ENCODE measurements at regions not wholly inside any gene's neighbourhood (a gene's known extent, or its start where the extent isn't known, plus 50 kb on each side); places are given as distances from the start of the nearest gene placed in this dataset.

DNA sequence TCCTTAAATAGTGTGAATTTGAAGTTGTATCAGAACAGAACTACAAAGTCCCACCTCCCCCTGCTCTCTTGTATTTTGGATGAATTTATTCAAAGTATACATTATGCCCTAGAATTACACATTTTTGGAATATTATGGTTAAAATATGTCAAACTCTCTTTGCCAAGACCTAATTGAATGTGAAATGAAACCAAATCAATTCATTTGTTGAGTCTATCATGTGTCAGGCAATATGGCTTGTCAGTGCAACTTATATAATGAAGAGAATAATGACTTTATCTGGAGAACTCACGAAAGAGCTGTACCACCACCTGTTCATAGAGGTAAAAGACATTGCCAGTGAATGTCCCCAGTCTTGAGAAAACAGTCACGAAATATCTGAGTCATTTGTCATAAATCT, 106.8 kb downstream of the TUSC1 start:
- H3K36me3 Mint-ChIP-seq (ENCODE audit: low read depth) = no peaks in the 10 kb centered on the region
- TF ChIP-seq, protein P1, sequence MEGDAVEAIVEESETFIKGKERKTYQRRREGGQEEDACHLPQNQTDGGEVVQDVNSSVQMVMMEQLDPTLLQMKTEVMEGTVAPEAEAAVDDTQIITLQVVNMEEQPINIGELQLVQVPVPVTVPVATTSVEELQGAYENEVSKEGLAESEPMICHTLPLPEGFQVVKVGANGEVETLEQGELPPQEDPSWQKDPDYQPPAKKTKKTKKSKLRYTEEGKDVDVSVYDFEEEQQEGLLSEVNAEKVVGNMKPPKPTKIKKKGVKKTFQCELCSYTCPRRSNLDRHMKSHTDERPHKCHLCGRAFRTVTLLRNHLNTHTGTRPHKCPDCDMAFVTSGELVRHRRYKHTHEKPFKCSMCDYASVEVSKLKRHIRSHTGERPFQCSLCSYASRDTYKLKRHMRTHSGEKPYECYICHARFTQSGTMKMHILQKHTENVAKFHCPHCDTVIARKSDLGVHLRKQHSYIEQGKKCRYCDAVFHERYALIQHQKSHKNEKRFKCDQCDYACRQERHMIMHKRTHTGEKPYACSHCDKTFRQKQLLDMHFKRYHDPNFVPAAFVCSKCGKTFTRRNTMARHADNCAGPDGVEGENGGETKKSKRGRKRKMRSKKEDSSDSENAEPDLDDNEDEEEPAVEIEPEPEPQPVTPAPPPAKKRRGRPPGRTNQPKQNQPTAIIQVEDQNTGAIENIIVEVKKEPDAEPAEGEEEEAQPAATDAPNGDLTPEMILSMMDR (IDR thresholded peaks at IDR 0.05) = no peak
- no peaks in the 10 kb centered on the region for H3K27me3 Mint-ChIP-seq (ENCODE audit: low read depth, poor library complexity)
- H3K4me1 Mint-ChIP-seq = no peaks in the 10 kb centered on the region
- no peak overlapping the region for H3K27ac Mint-ChIP-seq
- DNase-seq = no peak
- no peak overlapping the region for H3K4me3 Mint-ChIP-seq
- no peaks in the 10 kb centered on the region for H3K9me3 Mint-ChIP-seq

DNA sequence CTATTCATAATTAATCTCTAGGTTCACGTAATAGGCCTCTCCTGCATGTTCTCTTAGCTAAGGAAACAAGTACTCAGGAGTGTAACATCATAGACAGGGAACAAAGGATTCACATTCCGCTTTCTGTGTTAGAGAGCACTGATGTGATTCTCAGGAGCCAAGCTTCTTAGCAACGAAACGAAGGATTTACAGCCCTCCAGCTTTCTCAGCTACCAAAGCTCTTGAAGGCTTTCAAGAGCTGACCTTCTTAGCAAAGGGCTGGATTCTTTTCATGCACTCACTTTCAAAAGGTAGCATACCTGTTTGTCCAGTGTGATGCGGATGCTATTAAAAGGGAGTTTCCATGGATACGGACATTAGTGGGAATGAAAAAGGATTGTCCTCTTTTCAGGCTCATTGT, 107.4 kb downstream of the TUSC1 start:
- TF ChIP-seq, protein P1 (IDR thresholded peaks at IDR 0.05) = no peak
- Mint-ChIP-seq H3K4me3 (no peak overlapping the region), H3K9me3 (no peaks in the 10 kb centered on the region), H3K36me3 (ENCODE audit: low read depth) (no peaks in the 10 kb centered on the region), H3K27me3 (ENCODE audit: low read depth, poor library complexity) (no peaks in the 10 kb centered on the region), H3K27ac (no peak overlapping the region), H3K4me1 (no peaks in the 10 kb centered on the region)
- no peak for DNase-seq

DNA sequence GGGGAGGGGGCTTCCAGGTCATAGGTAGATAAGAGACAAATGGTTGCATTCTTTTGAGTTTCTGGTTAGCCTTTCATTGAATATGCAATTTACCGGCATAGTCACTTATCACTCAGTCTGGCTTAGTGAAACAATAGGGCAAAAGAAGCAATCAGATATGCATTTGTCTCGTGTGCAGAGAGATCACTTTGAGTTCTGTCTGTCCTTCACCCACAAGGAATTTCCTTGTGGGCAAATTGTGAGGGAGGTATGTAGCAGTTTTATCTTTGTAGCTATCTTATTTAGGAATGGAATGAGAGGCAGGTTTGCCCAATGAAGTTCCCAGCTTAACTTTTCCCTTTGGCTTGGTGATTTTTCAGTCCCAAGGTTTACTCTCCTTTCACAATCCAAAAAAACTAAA, 116.1 kb downstream of the TUSC1 start:
- no peak for DNase-seq
- Mint-ChIP-seq H3K27me3 (ENCODE audit: low read depth, poor library complexity) (no peaks in the 10 kb centered on the region), H3K27ac (no peak overlapping the region), H3K4me1 (no peaks in the 10 kb centered on the region), H3K36me3 (ENCODE audit: low read depth) (no peaks in the 10 kb centered on the region), H3K9me3 (no peaks in the 10 kb centered on the region), H3K4me3 (no peak overlapping the region)
- TF ChIP-seq, protein P1 (IDR thresholded peaks at IDR 0.05) = no peak

DNA sequence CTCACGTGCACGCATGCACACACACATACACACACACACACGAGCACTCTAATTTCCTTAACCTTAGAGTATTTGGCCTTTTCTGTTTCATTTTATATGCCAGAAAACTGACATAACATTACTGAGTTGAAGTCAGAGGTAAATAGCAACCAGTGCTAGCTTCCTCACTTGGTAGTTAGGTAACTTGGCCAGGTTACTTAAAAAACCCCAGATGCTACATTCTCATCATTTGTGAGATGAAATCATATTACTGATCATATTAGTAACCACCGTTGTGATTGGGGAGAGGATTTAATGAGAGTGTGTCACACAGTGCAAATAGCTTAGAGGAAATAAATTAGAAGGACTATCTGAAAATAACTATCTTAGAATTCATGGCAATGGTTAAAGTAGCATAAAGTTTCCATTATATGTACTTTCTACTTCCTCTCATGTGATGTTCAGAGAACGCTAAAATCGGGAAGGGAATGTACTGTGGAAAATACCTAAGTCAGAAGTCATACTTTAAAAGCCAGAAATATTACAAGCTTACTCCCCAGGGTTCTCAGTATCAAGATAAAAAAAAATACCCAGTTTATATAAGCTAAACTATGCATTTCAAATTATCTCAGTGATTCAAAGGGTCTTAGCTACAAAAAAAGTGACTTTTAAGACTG, 120.5 kb downstream of the TUSC1 start:
- Mint-ChIP-seq H3K36me3 (ENCODE audit: low read depth) (no peaks in the 10 kb centered on the region), H3K27me3 (ENCODE audit: low read depth, poor library complexity) (no peaks in the 10 kb centered on the region), H3K4me3 (no peak overlapping the region), H3K9me3 (no peaks in the 10 kb centered on the region), H3K27ac (no peak overlapping the region), H3K4me1 (no peaks in the 10 kb centered on the region)
- no peak for DNase-seq
- TF ChIP-seq, protein P1 (IDR thresholded peaks at IDR 0.05) = no peak

DNA sequence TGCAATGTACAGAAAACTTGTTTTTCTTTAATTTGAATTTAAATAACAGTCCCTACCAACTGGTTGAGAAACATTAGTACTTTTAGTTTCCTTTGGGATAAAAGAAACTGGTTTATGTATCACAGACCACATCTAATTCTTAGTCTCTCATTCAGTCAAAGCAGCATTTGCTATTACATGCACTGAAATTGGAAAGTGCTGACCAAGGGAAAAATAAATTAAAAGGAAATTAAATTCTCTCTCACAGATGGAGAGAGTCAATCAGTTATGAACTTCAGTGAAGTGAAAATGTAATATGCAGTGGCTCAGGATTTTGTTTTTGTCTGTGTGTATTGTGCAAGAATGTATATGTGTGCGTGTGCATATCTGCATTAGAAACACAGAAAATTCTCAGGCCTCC, 121.7 kb downstream of the TUSC1 start:
- H3K9me3 Mint-ChIP-seq = no peaks in the 10 kb centered on the region
- H3K27me3 Mint-ChIP-seq (ENCODE audit: low read depth, poor library complexity) = no peaks in the 10 kb centered on the region
- no peak overlapping the region for H3K4me3 Mint-ChIP-seq
- H3K36me3 Mint-ChIP-seq (ENCODE audit: low read depth) = no peaks in the 10 kb centered on the region
- H3K27ac Mint-ChIP-seq = no peak overlapping the region
- TF ChIP-seq, protein P1 (IDR thresholded peaks at IDR 0.05) = no peak
- no peaks in the 10 kb centered on the region for H3K4me1 Mint-ChIP-seq
- no peak for DNase-seq

DNA sequence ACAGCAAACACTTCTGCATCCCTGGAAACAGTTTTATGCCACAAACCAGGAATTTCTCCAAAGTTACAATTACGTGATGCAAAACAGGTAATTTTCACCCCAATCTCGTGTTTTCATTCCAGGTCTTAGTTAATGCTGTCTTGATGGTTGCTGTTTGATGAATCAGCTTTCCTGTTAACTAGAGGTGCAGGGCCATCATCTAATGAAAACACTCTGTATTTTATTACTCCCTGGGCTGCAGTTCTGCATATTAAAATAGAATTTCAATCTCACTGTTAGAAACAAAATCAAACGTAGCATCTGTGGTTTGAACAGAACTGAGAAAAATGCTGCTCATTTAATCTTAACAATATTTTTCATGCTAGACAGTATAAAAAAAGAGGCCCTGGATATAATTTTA, 129.4 kb downstream of the TUSC1 start:
- Mint-ChIP-seq H3K4me3 (no peak overlapping the region), H3K27ac (no peak overlapping the region), H3K36me3 (ENCODE audit: low read depth) (no peaks in the 10 kb centered on the region), H3K4me1 (no peaks in the 10 kb centered on the region), H3K9me3 (no peaks in the 10 kb centered on the region), H3K27me3 (ENCODE audit: low read depth, poor library complexity) (no peaks in the 10 kb centered on the region)
- DNase-seq = no peak
- TF ChIP-seq, protein P1 (IDR thresholded peaks at IDR 0.05) = no peak

Data from nephron progenitor cell (in vitro differentiated cells).